Testis (tissue), 2 donors: ENCODE measurements at regions not wholly inside any gene's neighbourhood (a gene's known extent, or its start where the extent isn't known, plus 50 kb on each side); places are given as distances from the start of the nearest gene placed in this dataset.

ENCODE experiments used
- DNase-seq: peaks from one replicate; pipeline ENCODE4 v3.0.0-alpha.2; 2019
- H3K27ac ChIP-seq, 2 donors: fragments of 200-600 bp; sonication (generic); one replicate each; pipeline ENCODE4 v1.5.1; 2019
- H3K27me3 ChIP-seq: fragments of 200-600 bp; sonication (generic); one replicate; pipeline ENCODE4 v1.5.1; 2019
- H3K36me3 ChIP-seq: fragments of 200-600 bp; sonication (generic); one replicate; pipeline ENCODE4 v1.5.1; 2017; ENCODE audit warnings: low read depth; ENCODE audit errors: missing control alignments
- H3K4me1 ChIP-seq: fragments of 200-600 bp; sonication (generic); one replicate; pipeline ENCODE4 v1.5.1; 2019
- H3K4me3 ChIP-seq, 2 donors: fragments of 200-600 bp; sonication (generic); one replicate each; pipeline ENCODE4 v1.5.1; 2017 to 2019
- H3K9me3 ChIP-seq: fragments of 200-600 bp; sonication (generic); one replicate; pipeline ENCODE4 v1.5.1; 2017
- CTCF ChIP-seq, 3 experiments: fragments of 450-650 bp in 2 of 3; fragments of 200-600 bp in 1 of 3; sonication (generic) in 1 of 3; IDR thresholded peaks; one replicate each; pipeline ENCODE4 v1.5.1; 2016 to 2019; ENCODE audit warnings: antibody characterized with exemption in 3 of 3, mild to moderate bottlenecking in 2 of 3, moderate library complexity in 1 of 3
- POLR2A ChIP-seq: fragments of 450-650 bp; IDR thresholded peaks from one replicate; pipeline ENCODE4 v1.6.1; 2017; ENCODE audit warnings: antibody characterized with exemption, mild to moderate bottlenecking, moderate library complexity
- WGBS, 2 donors: methylation state at CpG; one replicate each; pipeline ENCODE4 v1.1.5; 2018; 5-methylcytosine and 5-hydroxymethylcytosine counted together
- intact Hi-C: fragments of 100-400 bp; cut with DNase I; formaldehyde crosslinking; loops from one replicate; pipeline ENCODE4 v1.15.1; 2023; ENCODE audit warnings: low total_unique reads

DNA sequence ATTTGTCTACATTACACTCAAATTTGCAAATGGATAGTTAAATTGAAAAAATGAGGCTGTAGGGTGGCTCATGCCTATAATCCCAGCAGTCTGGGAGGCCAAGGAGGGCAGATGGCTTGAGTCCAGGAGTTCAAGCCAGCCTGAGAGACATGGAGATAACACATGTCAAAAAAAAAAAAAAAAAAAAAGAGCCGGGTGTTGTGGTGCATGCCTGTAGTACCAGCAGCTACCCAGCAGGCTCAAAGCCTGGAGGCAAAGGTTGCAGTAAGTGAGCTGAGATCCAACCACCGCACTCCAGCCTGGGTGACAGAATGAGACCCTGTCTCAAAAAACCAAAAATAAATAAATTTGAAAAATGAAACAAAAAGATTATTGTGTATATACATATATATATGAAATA lies 119.9 kb upstream of the MGAT4C start:
- no peak for TF ChIP-seq POLR2A
- TF ChIP-seq CTCF (IDR thresholded peaks at IDR 0.05) = no peak
- H3K9me3 ChIP-seq = no peaks in the 10 kb centered on the region
- no peak overlapping the region for H3K4me3 ChIP-seq
- intact Hi-C loops = no loop called here
- H3K4me1 ChIP-seq = no peaks in the 10 kb centered on the region
- H3K27ac ChIP-seq = no peak overlapping the region
- H3K27me3 ChIP-seq = no peaks in the 10 kb centered on the region
- 63% methylated on average over 2 of the region's 2 CpGs for WGBS, 2 donors
- no peaks in the 10 kb centered on the region for H3K36me3 ChIP-seq
- no peak for DNase-seq

DNA sequence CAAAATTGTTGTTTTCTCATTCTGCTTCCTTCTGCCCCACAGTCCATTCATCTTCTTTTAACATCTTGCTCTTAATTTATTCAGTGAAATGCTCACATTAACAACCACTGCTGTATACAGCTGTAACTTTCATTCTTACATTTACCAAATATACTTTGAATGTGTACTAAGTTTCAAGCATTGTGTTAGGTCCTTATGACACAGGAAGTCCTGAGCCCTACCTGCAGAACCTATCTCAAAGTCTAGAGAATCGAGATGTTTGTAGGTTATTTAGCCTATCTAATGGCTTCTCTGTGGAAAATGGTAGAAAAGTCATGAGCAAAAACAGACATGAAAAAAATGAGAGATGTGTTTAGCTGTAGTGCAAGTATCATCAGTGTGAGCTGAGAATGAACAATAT lies 117.6 kb upstream of the MGAT4C start:
- Histone ChIP-seq H3K27ac (no peak overlapping the region), H3K36me3 (no peaks in the 10 kb centered on the region), H3K27me3 (no peaks in the 10 kb centered on the region), H3K4me3 (no peak overlapping the region), H3K9me3 (no peaks in the 10 kb centered on the region), H3K4me1 (no peaks in the 10 kb centered on the region)
- DNase-seq = no peak
- intact Hi-C loops = no loop called here
- 93 to 98% methylated on average over 1 of the region's 1 CpG for WGBS, 2 donors
- TF ChIP-seq POLR2A (no peak), CTCF (IDR thresholded peaks at IDR 0.05) (no peak)

- Histone ChIP-seq H3K27ac (no peak overlapping the region), H3K4me3 (no peak overlapping the region), H3K27me3 (no peaks in the 10 kb centered on the region), H3K9me3 (no peaks in the 10 kb centered on the region), H3K36me3 (no peaks in the 10 kb centered on the region), H3K4me1 (peaks cover 6% of the 10 kb centered on the region)
- intact Hi-C loops = no loop called here
- DNase-seq = peak; percentile 20
- WGBS, 2 donors = 25 to 37% methylated on average over 2 of the region's 2 CpGs
- TF ChIP-seq CTCF (IDR thresholded peaks at IDR 0.05) (no peak), POLR2A (no peak)
Observed at GRCh38 chr12:86367137-86367536, 110.9 kb upstream of the MGAT4C start.

GRCh38 chr12:86349196-86349595 lies 93.0 kb upstream of the MGAT4C start:
- Histone ChIP-seq H3K27ac (no peak overlapping the region), H3K9me3 (no peaks in the 10 kb centered on the region), H3K27me3 (no peaks in the 10 kb centered on the region), H3K4me3 (no peak overlapping the region), H3K4me1 (no peaks in the 10 kb centered on the region), H3K36me3 (no peaks in the 10 kb centered on the region)
- TF ChIP-seq POLR2A (no peak), CTCF (IDR thresholded peaks at IDR 0.05) (no peak)
- DNase-seq = no peak
- intact Hi-C loops = no loop called here
- WGBS, 2 donors = 42 to 69% methylated on average over 2 of the region's 2 CpGs

DNA sequence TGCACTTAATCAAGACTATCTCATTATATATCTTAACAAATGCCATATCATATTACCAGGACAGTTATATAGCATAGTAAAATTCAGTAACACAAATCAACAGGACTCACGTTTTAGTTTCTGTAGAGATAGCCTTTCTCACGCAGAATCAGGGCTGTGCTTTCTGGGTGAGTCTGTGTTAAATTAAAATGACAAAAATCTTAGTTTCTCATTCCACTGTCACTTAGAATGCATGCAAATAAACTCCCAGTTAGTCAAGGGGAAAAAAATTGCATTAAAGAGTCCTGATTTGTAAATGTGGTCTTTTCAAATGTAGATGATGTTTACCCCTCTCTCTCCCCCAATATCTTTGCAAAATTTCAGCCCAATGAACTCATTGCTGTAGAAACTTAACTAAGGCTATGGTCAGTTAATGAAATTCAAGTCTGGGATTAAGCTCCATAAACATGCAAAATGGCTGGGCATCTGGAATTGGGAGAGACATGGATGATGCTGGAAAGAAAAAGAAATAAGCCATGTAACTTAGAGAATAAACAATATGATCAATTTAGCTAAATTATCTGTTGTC lies 77.8 kb upstream of the MGAT4C start:
- Histone ChIP-seq H3K4me1 (no peaks in the 10 kb centered on the region), H3K27me3 (no peaks in the 10 kb centered on the region), H3K4me3 (no peak overlapping the region), H3K36me3 (no peaks in the 10 kb centered on the region), H3K9me3 (no peaks in the 10 kb centered on the region), H3K27ac (no peak overlapping the region)
- intact Hi-C loops = no loop called here
- DNase-seq = no peak
- TF ChIP-seq POLR2A (no peak), CTCF (IDR thresholded peaks at IDR 0.05) (no peak)
- WGBS, 2 donors = 80 to 84% methylated on average over 2 of the region's 2 CpGs
